NCI-H2107 (cell line): ENCODE measurements at regions not wholly inside any gene's neighbourhood (a gene's known extent, or its start where the extent isn't known, plus 50 kb on each side); places are given as distances from the start of the nearest gene placed in this dataset.
"Not testable (repeated sequence)": the region's sequence is repeated elsewhere in the genome, so short reads cannot be mapped to it uniquely, and the experiment has no call there.

Experiments used
- DNase-seq: peaks from one replicate; lab custom pipeline; 2025; lab: John Stamatoyannopoulos, UW

GRCh38 chr3:104911376-104911775 lies 455.3 kb upstream of the ALCAM start:
- DNase-seq, result no peak

GRCh38 chr3:104916971-104917370 lies 449.7 kb upstream of the ALCAM start:
- no peak for DNase-seq

- no peak for DNase-seq
These were observed 446.2 kb upstream of the ALCAM start for GRCh38 chr3:104920512-104920911.

GRCh38 chr3:104933972-104934371 lies 432.7 kb upstream of the ALCAM start:
- DNase-seq, result no peak

- DNase-seq, result no peak
These were observed 431.1 kb upstream of the ALCAM start for GRCh38 chr3:104935613-104936012.

- DNase-seq, result no peak
These were observed 427.5 kb upstream of the ALCAM start for GRCh38 chr3:104939196-104939595.

- no peak for DNase-seq
These were observed 424.9 kb upstream of the ALCAM start for GRCh38 chr3:104941785-104942184.

GRCh38 chr3:104943974-104944373 lies 422.7 kb upstream of the ALCAM start:
- no peak for DNase-seq

- DNase-seq, result no peak
These were observed 418.8 kb upstream of the ALCAM start for GRCh38 chr3:104947943-104948342.

GRCh38 chr3:104949810-104950209 lies 416.9 kb upstream of the ALCAM start:
- not testable (repeated sequence) for DNase-seq

- no peak for DNase-seq
These were observed 415.3 kb upstream of the ALCAM start for GRCh38 chr3:104951426-104951825.

GRCh38 chr3:104952146-104952972 lies 414.4 kb upstream of the ALCAM start:
- DNase-seq, result no peak

GRCh38 chr3:104956620-104957345 lies 409.9 kb upstream of the ALCAM start:
- no peak for DNase-seq

GRCh38 chr3:104960579-104960978 lies 406.1 kb upstream of the ALCAM start:
- DNase-seq, result no peak

GRCh38 chr3:104961851-104962250 lies 404.9 kb upstream of the ALCAM start:
- no peak for DNase-seq

- no peak for DNase-seq
These were observed 392.4 kb upstream of the ALCAM start for GRCh38 chr3:104974316-104974715.

GRCh38 chr3:104977719-104978118 lies 389.0 kb upstream of the ALCAM start:
- no peak for DNase-seq

GRCh38 chr3:104982130-104982529 lies 384.6 kb upstream of the ALCAM start:
- no peak for DNase-seq

- no peak for DNase-seq
These were observed 378.9 kb upstream of the ALCAM start for GRCh38 chr3:104987859-104988258.

GRCh38 chr3:104988496-104988895 lies 378.2 kb upstream of the ALCAM start:
- no peak for DNase-seq

GRCh38 chr3:104989878-104990277 lies 376.8 kb upstream of the ALCAM start:
- DNase-seq, result no peak

- DNase-seq, result no peak
These were observed 376.0 kb upstream of the ALCAM start for GRCh38 chr3:104990758-104991157.

GRCh38 chr3:104992676-104993075 lies 374.0 kb upstream of the ALCAM start:
- no peak for DNase-seq
